IMR-90 (cell line): ENCODE measurements at regions not wholly inside any gene's neighbourhood (a gene's known extent, or its start where the extent isn't known, plus 50 kb on each side); places are given as distances from the start of the nearest gene placed in this dataset.

Experiments used
- ATAC-seq: fragments of 200-7000 bp; cut with Tn5 transposase; 2 replicates; pipeline ENCODE4 v1.9.1; 2020; ENCODE audit warnings: low read depth, mild to moderate bottlenecking, moderate library complexity
- BruUV-seq: library from RNA; stranded (reverse); fragments of 400-500 nt; replicated peaks from 2 replicates; lab custom pipeline; 2021; lab: Mats Ljungman, UMichigan
- CTCF ChIA-PET: fragments of 300-600 bp; formaldehyde crosslinking; extraction: SDS; loops from one replicate; lab custom pipeline; 2021; ENCODE audit warnings: antibody characterized with exemption; lab: Yijun Ruan, JAX
- POLR2A ChIA-PET: fragments of 300-600 bp; sonication (Branson Sonifier 250); formaldehyde crosslinking; loops from one replicate; lab custom pipeline; 2022; ENCODE audit warnings: antibody characterized with exemption; ENCODE audit not compliant: unreplicated experiment; lab: Charles Lee
- DNase-seq: peaks from one replicate; pipeline ENCODE4 v3.0.0; 2013
- H2AFZ ChIP-seq: replicated peaks from 2 replicates; pipeline ENCODE3; 2013; ENCODE audit warnings: low read length, mild to moderate bottlenecking; ENCODE audit not compliant: poor library complexity
- H2AK5ac ChIP-seq: 2 replicates; pipeline ENCODE4 v1.6.1; 2013; ENCODE audit warnings: low read depth, low read length, inconsistent platforms
- H2AK9ac ChIP-seq: replicated peaks from 2 replicates; pipeline ENCODE3; 2013; ENCODE audit warnings: mild to moderate bottlenecking, low read depth, low read length, moderate library complexity; ENCODE audit not compliant: poor library complexity
- H2BK120ac ChIP-seq: 2 replicates; pipeline ENCODE4 v1.6.1; 2013; ENCODE audit warnings: low read depth, low read length, inconsistent platforms
- H2BK15ac ChIP-seq: 3 replicates; pipeline ENCODE4 v1.6.1; 2013; ENCODE audit warnings: low read depth, low read length, inconsistent platforms
- H2BK20ac ChIP-seq: 2 replicates; pipeline ENCODE4 v1.6.1; 2013; ENCODE audit warnings: low read depth, mild to moderate bottlenecking, inconsistent platforms, low read length, moderate library complexity
- H2BK5ac ChIP-seq: 2 replicates; pipeline ENCODE4 v1.6.1; 2013; ENCODE audit warnings: mild to moderate bottlenecking, low read depth, low read length, inconsistent platforms; ENCODE audit not compliant: poor library complexity, severe bottlenecking
- H3K14ac ChIP-seq: replicated peaks from 2 replicates; pipeline ENCODE4 v1.6.1; 2013; ENCODE audit warnings: low read depth, low read length, inconsistent platforms
- H3K18ac ChIP-seq: 2 replicates; pipeline ENCODE4 v1.6.1; 2013; ENCODE audit warnings: low read depth, low read length, control low read depth
- H3K23ac ChIP-seq: 2 replicates; pipeline ENCODE4 v1.6.1; 2013; ENCODE audit warnings: low read depth, low read length, inconsistent platforms
- H3K27ac ChIP-seq: 2 replicates; pipeline ENCODE4 v1.5.1; 2013; ENCODE audit warnings: mild to moderate bottlenecking, control low read depth, low read length; ENCODE audit not compliant: insufficient read depth
- H3K27me3 ChIP-seq: 2 replicates; pipeline ENCODE4 v1.6.1; 2013; ENCODE audit warnings: low read length; ENCODE audit not compliant: control insufficient read depth, insufficient read depth
- H3K36me3 ChIP-seq: 2 replicates; pipeline ENCODE4 v1.6.1; 2013; ENCODE audit warnings: low read length, mixed read lengths; ENCODE audit not compliant: control insufficient read depth, insufficient read depth
- H3K4ac ChIP-seq: 2 replicates; pipeline ENCODE4 v1.6.1; 2013; ENCODE audit warnings: low read depth, low read length, inconsistent platforms
- H3K4me1 ChIP-seq: 2 replicates; pipeline ENCODE4 v1.6.1; 2013; ENCODE audit warnings: low read length, mixed read lengths; ENCODE audit not compliant: control insufficient read depth, insufficient read depth
- H3K4me2 ChIP-seq: 2 replicates; pipeline ENCODE4 v1.6.1; 2013; ENCODE audit warnings: low read depth, mild to moderate bottlenecking, control low read depth, low read length, moderate library complexity
- H3K4me3 ChIP-seq: 2 replicates; pipeline ENCODE4 v1.5.1; 2013; ENCODE audit warnings: low read depth, mild to moderate bottlenecking, control low read depth, low read length, moderate library complexity; ENCODE audit not compliant: insufficient read depth
- H3K56ac ChIP-seq: 2 replicates; pipeline ENCODE4 v1.6.1; 2013; ENCODE audit warnings: low read length, inconsistent platforms; ENCODE audit not compliant: insufficient read depth; ENCODE audit errors: extremely low read depth
- H3K79me1 ChIP-seq, 2 experiments: 2 replicates each; pipeline ENCODE4 v1.6.1; 2013; ENCODE audit warnings: low read length in 2 of 2, inconsistent platforms in 1 of 2, low read depth in 1 of 2
- H3K9ac ChIP-seq: 2 replicates; pipeline ENCODE4 v1.6.1; 2013; ENCODE audit warnings: low read depth, low read length, control low read depth
- H3K9me1 ChIP-seq: 2 replicates; pipeline ENCODE4 v1.6.1; 2013; ENCODE audit warnings: low read length, inconsistent platforms; ENCODE audit not compliant: insufficient read depth
- H3K9me3 ChIP-seq: 2 replicates; pipeline ENCODE4 v1.6.1; 2013; ENCODE audit warnings: low read length; ENCODE audit not compliant: control insufficient read depth, insufficient read depth
- H4K20me1 ChIP-seq: 2 replicates; pipeline ENCODE4 v1.6.1; 2013; ENCODE audit warnings: low read length, inconsistent platforms; ENCODE audit not compliant: insufficient read depth
- H4K5ac ChIP-seq: 2 replicates; pipeline ENCODE4 v1.6.1; 2013; ENCODE audit warnings: mild to moderate bottlenecking, low read depth, low read length, control low read depth
- H4K8ac ChIP-seq, 2 experiments: 2 replicates each; pipeline ENCODE4 v1.6.1; 2013; ENCODE audit warnings: low read depth in 2 of 2, low read length in 2 of 2, control low read depth in 1 of 2, inconsistent platforms in 1 of 2
- H4K91ac ChIP-seq: 2 replicates; pipeline ENCODE4 v1.6.1; 2013; ENCODE audit warnings: low read depth, low read length, inconsistent platforms; ENCODE audit not compliant: insufficient read depth
- BHLHE40 ChIP-seq: fragments of 150-350 bp; IDR thresholded peaks from 2 replicates; pipeline ENCODE4 v1.6.1; 2016; ENCODE audit warnings: mild to moderate bottlenecking, low read depth, low read length
- FOS ChIP-seq: fragments of 150-350 bp; IDR thresholded peaks from 2 replicates; pipeline ENCODE4 v1.6.1; 2016; ENCODE audit warnings: low read depth, low read length
- MAFK ChIP-seq: IDR thresholded peaks from 2 replicates; pipeline ENCODE4 v1.6.1; 2012; ENCODE audit warnings: low read depth, low read length, improper control_type of control experiment
- MXI1 ChIP-seq: IDR thresholded peaks from 2 replicates; pipeline ENCODE4 v1.6.1; 2012; ENCODE audit warnings: low read depth, mild to moderate bottlenecking, low read length, moderate library complexity, borderline replicate concordance
- RAD21 ChIP-seq: IDR thresholded peaks from 2 replicates; pipeline ENCODE4 v1.6.1; 2012; ENCODE audit warnings: low read length, improper control_type of control experiment
- USF2 ChIP-seq: fragments of 150-350 bp; IDR thresholded peaks from 2 replicates; pipeline ENCODE4 v1.6.1; 2017; ENCODE audit warnings: mild to moderate bottlenecking, antibody characterized with exemption, low read length, low read depth
- WGBS, 2 experiments: methylation state at CpG; one replicate each; pipeline versions ENCODE4 v1.1.5 to v1.1.7; 2013; ENCODE audit warnings: missing lambda C conversion rate in 2 of 2; ENCODE audit not compliant: insufficient read length in 1 of 2; ENCODE audit errors: extremely low coverage in 2 of 2; 5-methylcytosine and 5-hydroxymethylcytosine counted together
- dilution Hi-C: fragments of 300-500 bp; cut with HindIII; formaldehyde crosslinking; loops from one replicate; pipeline ENCODE4 v1.14.3; 2018; ENCODE audit warnings: low sequenced_read_pairs; ENCODE audit not compliant: unreplicated experiment
- in situ Hi-C: fragments of 300-500 bp; cut with MboI; formaldehyde crosslinking; loops from 3 replicates; pipeline ENCODE4 v1.14.3; 2019; ENCODE audit warnings: low sequenced_read_pairs, inconsistent platforms, mixed read lengths
- intact Hi-C: fragments of 100-400 bp; cut with micrococcal nuclease; formaldehyde crosslinking; loops from 2 replicates; pipeline ENCODE4 v1.10.0; 2022

GRCh38 chr5:52441768-52442167 lies 345.9 kb upstream of the ITGA1 start:
- DNase-seq: no peak
- H3K4ac ChIP-seq: no peak overlapping the region
- in situ Hi-C loops: no loop called here
- intact Hi-C loops: no loop called here
- H4K20me1 ChIP-seq: no peaks in the 10 kb centered on the region
- no peaks in the 10 kb centered on the region for H3K9me1 ChIP-seq
- no peak overlapping the region for H3K14ac ChIP-seq
- no peak overlapping the region for H4K5ac ChIP-seq
- no peak overlapping the region for H2BK20ac ChIP-seq
- ChIA-PET CTCF (no interaction called here), POLR2A (no interaction called here)
- H3K36me3 ChIP-seq: no peaks in the 10 kb centered on the region
- no peak overlapping the region for H3K27ac ChIP-seq
- H2BK120ac ChIP-seq: no peak overlapping the region
- H2BK15ac ChIP-seq: no peak overlapping the region
- BruUV-seq: no TSS peak
- H3K4me2 ChIP-seq: no peak overlapping the region
- no peak overlapping the region for H2AK5ac ChIP-seq
- no peak overlapping the region for H3K4me3 ChIP-seq
- ATAC-seq: no peak
- no peaks in the 10 kb centered on the region for H3K9me3 ChIP-seq
- no peaks in the 10 kb centered on the region for H3K4me1 ChIP-seq
- no peak overlapping the region for H4K91ac ChIP-seq
- no peak overlapping the region for H2AK9ac ChIP-seq
- no peak overlapping the region for H3K56ac ChIP-seq
- dilution Hi-C loops: no loop called here
- H4K8ac ChIP-seq: no peak overlapping the region
- no peak overlapping the region for H3K9ac ChIP-seq
- H3K23ac ChIP-seq: no peak overlapping the region
- no CpG with 5 or more reads among the region's 1 CpG for WGBS, 2 experiments
- H3K79me1 ChIP-seq: no peaks in the 10 kb centered on the region
- H3K27me3 ChIP-seq: no peaks in the 10 kb centered on the region
- no peak overlapping the region for H2BK5ac ChIP-seq
- H3K18ac ChIP-seq: no peak overlapping the region
- H2AFZ ChIP-seq: no peak overlapping the region
- TF ChIP-seq MAFK: peak; percentile 52; the same call in 1 of the 2 replicates
- no peak for TF ChIP-seq USF2
- TF ChIP-seq RAD21: no peak
- no peak for TF ChIP-seq FOS
- TF ChIP-seq MXI1: no peak
- no peak for TF ChIP-seq BHLHE40
